ENCODE measurements at regions not wholly inside any gene's neighbourhood (a gene's known extent, or its start where the extent isn't known, plus 50 kb on each side); places are given as distances from the start of the nearest gene placed in this dataset.

- no peaks in the 10 kb centered on the region for H3K79me2 ChIP-seq (ENCODE audit: insufficient read depth, low read length)
- no peak overlapping the region for H3K4me2 ChIP-seq (ENCODE audit: insufficient read depth, low read length)
Observed at GRCh38 chr22:44554411-44554810, 56.4 kb upstream of the RTL6 start.

GRCh38 chr22:44550711-44551491, 52.9 kb upstream of the RTL6 start:
- Histone ChIP-seq H3K36me3 (ENCODE audit: insufficient read depth, low read length) (no peaks in the 10 kb centered on the region), H3K9me3 (ENCODE audit: low read depth, low read length) (no peaks in the 10 kb centered on the region), H2AFZ (ENCODE audit: low read length) (peak overlapping the region; percentile 53), H3K4me2 (ENCODE audit: insufficient read depth, low read length) (peak overlapping the region; percentile 79), H3K27me3 (ENCODE audit: insufficient read depth, low read length) (no peaks in the 10 kb centered on the region), H3K4me1 (ENCODE audit: insufficient read depth, low read length) (peaks cover 10% of the 10 kb centered on the region), H3K27ac (ENCODE audit: low read depth, low read length) (peak overlapping the region; percentile 74), H3K4me3 (ENCODE audit: insufficient read depth, low read length) (peak overlapping the region; percentile 58), H4K20me1 (ENCODE audit: insufficient read depth, low read length) (no peaks in the 10 kb centered on the region), H3K79me2 (ENCODE audit: insufficient read depth, low read length) (no peaks in the 10 kb centered on the region)
- TF ChIP-seq, protein P1, sequence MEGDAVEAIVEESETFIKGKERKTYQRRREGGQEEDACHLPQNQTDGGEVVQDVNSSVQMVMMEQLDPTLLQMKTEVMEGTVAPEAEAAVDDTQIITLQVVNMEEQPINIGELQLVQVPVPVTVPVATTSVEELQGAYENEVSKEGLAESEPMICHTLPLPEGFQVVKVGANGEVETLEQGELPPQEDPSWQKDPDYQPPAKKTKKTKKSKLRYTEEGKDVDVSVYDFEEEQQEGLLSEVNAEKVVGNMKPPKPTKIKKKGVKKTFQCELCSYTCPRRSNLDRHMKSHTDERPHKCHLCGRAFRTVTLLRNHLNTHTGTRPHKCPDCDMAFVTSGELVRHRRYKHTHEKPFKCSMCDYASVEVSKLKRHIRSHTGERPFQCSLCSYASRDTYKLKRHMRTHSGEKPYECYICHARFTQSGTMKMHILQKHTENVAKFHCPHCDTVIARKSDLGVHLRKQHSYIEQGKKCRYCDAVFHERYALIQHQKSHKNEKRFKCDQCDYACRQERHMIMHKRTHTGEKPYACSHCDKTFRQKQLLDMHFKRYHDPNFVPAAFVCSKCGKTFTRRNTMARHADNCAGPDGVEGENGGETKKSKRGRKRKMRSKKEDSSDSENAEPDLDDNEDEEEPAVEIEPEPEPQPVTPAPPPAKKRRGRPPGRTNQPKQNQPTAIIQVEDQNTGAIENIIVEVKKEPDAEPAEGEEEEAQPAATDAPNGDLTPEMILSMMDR (IDR thresholded peaks at IDR 0.05; ENCODE audit: extremely low read depth, low read depth, low read length) = no peak
- peak; percentile 94 for DNase-seq (ENCODE audit: insufficient read length, low spot score, missing footprints)

More at GRCh38 chr22:44554411-44554810, 56.4 kb upstream of the RTL6 start:
- no peaks in the 10 kb centered on the region for H3K36me3 ChIP-seq (ENCODE audit: insufficient read depth, low read length)
- DNase-seq (ENCODE audit: insufficient read length, low spot score, missing footprints) = no peak
- H3K4me3 ChIP-seq (ENCODE audit: insufficient read depth, low read length) = no peak overlapping the region
- no peak overlapping the region for H2AFZ ChIP-seq (ENCODE audit: low read length)
- TF ChIP-seq, protein P1 (IDR thresholded peaks at IDR 0.05; ENCODE audit: extremely low read depth, low read depth, low read length) = no peak
- peaks cover 13% of the 10 kb centered on the region for H3K4me1 ChIP-seq (ENCODE audit: insufficient read depth, low read length)
- H3K9me3 ChIP-seq (ENCODE audit: low read depth, low read length) = no peaks in the 10 kb centered on the region
- H3K27ac ChIP-seq (ENCODE audit: low read depth, low read length) = no peak overlapping the region
- no peaks in the 10 kb centered on the region for H3K27me3 ChIP-seq (ENCODE audit: insufficient read depth, low read length)
- H4K20me1 ChIP-seq (ENCODE audit: insufficient read depth, low read length) = no peaks in the 10 kb centered on the region

DNA sequence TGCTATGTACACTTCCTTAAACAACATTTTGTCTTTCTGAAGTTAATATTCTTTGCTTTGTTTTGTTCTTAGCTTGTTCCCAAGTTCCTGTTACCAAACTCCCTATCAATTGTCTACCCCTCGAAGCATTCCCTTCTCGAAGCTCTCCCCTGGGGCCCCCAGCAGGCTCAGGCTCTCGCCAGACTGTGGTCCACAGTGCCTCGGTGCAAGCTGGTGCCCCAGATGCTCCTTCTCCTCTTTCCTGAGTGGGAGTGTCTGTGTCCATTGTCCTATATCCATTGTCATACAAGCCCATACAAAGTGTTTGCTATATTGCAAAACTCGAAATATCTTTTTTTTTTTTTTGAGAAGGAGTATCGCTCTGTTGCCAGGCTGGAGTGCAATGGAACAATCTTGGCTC, 51.7 kb upstream of the RTL6 start:
- Histone ChIP-seq H3K79me2 (ENCODE audit: insufficient read depth, low read length) (no peaks in the 10 kb centered on the region), H4K20me1 (ENCODE audit: insufficient read depth, low read length) (no peaks in the 10 kb centered on the region), H3K27me3 (ENCODE audit: insufficient read depth, low read length) (no peaks in the 10 kb centered on the region), H3K4me3 (ENCODE audit: insufficient read depth, low read length) (no peak overlapping the region), H3K27ac (ENCODE audit: low read depth, low read length) (no peak overlapping the region), H3K36me3 (ENCODE audit: insufficient read depth, low read length) (no peaks in the 10 kb centered on the region), H2AFZ (ENCODE audit: low read length) (no peak overlapping the region), H3K4me1 (ENCODE audit: insufficient read depth, low read length) (peaks cover 10% of the 10 kb centered on the region), H3K4me2 (ENCODE audit: insufficient read depth, low read length) (no peak overlapping the region), H3K9me3 (ENCODE audit: low read depth, low read length) (no peaks in the 10 kb centered on the region)
- no peak for DNase-seq (ENCODE audit: insufficient read length, low spot score, missing footprints)
- TF ChIP-seq, protein P1 (IDR thresholded peaks at IDR 0.05; ENCODE audit: extremely low read depth, low read depth, low read length) = no peak

DNA sequence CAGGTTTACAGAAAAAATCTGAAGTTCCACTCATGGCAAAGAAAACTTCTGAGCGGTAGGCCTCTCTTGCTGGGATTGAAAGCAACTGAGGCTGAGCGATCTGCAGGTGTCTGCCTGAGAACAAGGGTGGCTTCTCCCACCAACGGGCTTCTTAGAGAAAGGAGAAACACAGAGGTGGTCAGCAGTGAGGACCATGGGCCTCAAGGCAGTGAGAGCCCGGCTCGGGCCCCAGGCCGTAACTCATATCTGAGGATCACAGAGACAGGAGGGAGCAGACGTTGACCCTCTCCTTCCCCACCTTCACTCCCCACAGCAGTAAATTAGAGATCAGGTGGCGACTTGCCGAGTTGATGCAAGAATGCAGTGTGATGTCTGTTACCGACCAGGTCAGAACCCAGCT, 50.9 kb upstream of the RTL6 start:
- Histone ChIP-seq H3K27me3 (ENCODE audit: insufficient read depth, low read length) (no peaks in the 10 kb centered on the region), H2AFZ (ENCODE audit: low read length) (no peak overlapping the region), H3K4me1 (ENCODE audit: insufficient read depth, low read length) (peaks cover 10% of the 10 kb centered on the region), H3K79me2 (ENCODE audit: insufficient read depth, low read length) (no peaks in the 10 kb centered on the region), H4K20me1 (ENCODE audit: insufficient read depth, low read length) (no peaks in the 10 kb centered on the region), H3K27ac (ENCODE audit: low read depth, low read length) (no peak overlapping the region), H3K9me3 (ENCODE audit: low read depth, low read length) (no peaks in the 10 kb centered on the region), H3K36me3 (ENCODE audit: insufficient read depth, low read length) (no peaks in the 10 kb centered on the region), H3K4me3 (ENCODE audit: insufficient read depth, low read length) (no peak overlapping the region), H3K4me2 (ENCODE audit: insufficient read depth, low read length) (no peak overlapping the region)
- TF ChIP-seq, protein P1 (IDR thresholded peaks at IDR 0.05; ENCODE audit: extremely low read depth, low read depth, low read length) = no peak
- DNase-seq (ENCODE audit: insufficient read length, low spot score, missing footprints) = no peak

All from osteoblast (primary cell).